Tibial nerve (tissue), 4 donors: ENCODE measurements at regions not wholly inside any gene's neighbourhood (a gene's known extent, or its start where the extent isn't known, plus 50 kb on each side); places are given as distances from the start of the nearest gene placed in this dataset.

Source experiments
- CTCF ChIP-seq, 5 experiments: fragments of 200-600 bp in 3 of 5; fragments of 450-650 bp in 2 of 5; sonication (generic) in 3 of 5; IDR thresholded peaks; one replicate each; pipeline ENCODE4 v1.5.1; 2016 to 2019; ENCODE audit warnings: antibody characterized with exemption in 5 of 5, mild to moderate bottlenecking in 3 of 5, moderate library complexity in 2 of 5
- EP300 ChIP-seq, 2 donors: sonication (generic); formaldehyde crosslinking; IDR thresholded peaks; one replicate each; pipeline ENCODE4 v1.6.1; 2017; ENCODE audit warnings: antibody characterized with exemption in 2 of 2, mild to moderate bottlenecking in 1 of 2
- POLR2A ChIP-seq, 2 donors: fragments of 450-650 bp; IDR thresholded peaks; one replicate each; pipeline ENCODE4 v1.6.1; 2017; ENCODE audit warnings: antibody characterized with exemption in 2 of 2, mild to moderate bottlenecking in 2 of 2, moderate library complexity in 2 of 2

- TF ChIP-seq CTCF (IDR thresholded peaks at IDR 0.05) (no peak), POLR2A (IDR thresholded peaks at IDR 0.05) (no peak), EP300 (IDR thresholded peaks at IDR 0.05) (peak in 1 of 2 donors; percentile 13)
Measured at GRCh38 chr2:203605302-203605701, 70.2 kb upstream of the RAPH1 start.
